Common myeloid progenitor, CD34-positive (primary cell): ENCODE measurements at regions not wholly inside any gene's neighbourhood (a gene's known extent, or its start where the extent isn't known, plus 50 kb on each side); places are given as distances from the start of the nearest gene placed in this dataset.

Source experiments
- CTCF ChIA-PET: fragments of 350-600 bp; sonication (Branson Sonifier 250); formaldehyde crosslinking; loops from one replicate; lab custom pipeline; 2021; ENCODE audit warnings: antibody characterized with exemption; lab: Charles Lee
- POLR2A ChIA-PET: fragments of 350-600 bp; sonication (Branson Sonifier 250); formaldehyde crosslinking; loops from one replicate; lab custom pipeline; 2021; ENCODE audit warnings: antibody characterized with exemption; lab: Charles Lee
- DNase-seq, 3 donors: peaks; one replicate each; pipeline versions ENCODE4 v3.0.0 to v3.0.0-alpha.2; 2013
- H3K27ac ChIP-seq, 2 experiments: 1 replicate in 1 of 2; 2 replicates in 1 of 2; pipeline ENCODE4 v1.7.0; 2013; ENCODE audit warnings: inconsistent platforms in 2 of 2, low read length in 2 of 2, mild to moderate bottlenecking in 2 of 2, low read depth in 1 of 2, moderate library complexity in 1 of 2; ENCODE audit not compliant: severe bottlenecking in 2 of 2, insufficient read depth in 1 of 2, poor library complexity in 1 of 2
- H3K27me3 ChIP-seq, 5 experiments: replicated peaks in 2 of 5; 1 replicate in 3 of 5; 2 replicates in 2 of 5; pipeline versions ENCODE4 v1.6.1 to v1.7.0; 2013; ENCODE audit warnings: low read length in 4 of 5, mild to moderate bottlenecking in 2 of 5, moderate library complexity in 2 of 5, inconsistent platforms in 1 of 5; ENCODE audit not compliant: insufficient read depth in 5 of 5, control insufficient read depth in 4 of 5
- H3K36me3 ChIP-seq, 4 experiments: 1 replicate in 2 of 4; 2 replicates in 2 of 4; pipeline versions ENCODE4 v1.6.1 to v1.7.0; 2013; ENCODE audit warnings: low read length in 3 of 4, control low read depth in 1 of 4, mild to moderate bottlenecking in 1 of 4; ENCODE audit not compliant: control insufficient read depth in 4 of 4, insufficient read depth in 4 of 4
- H3K4me1 ChIP-seq, 4 experiments: 1 replicate in 3 of 4; 2 replicates in 1 of 4; pipeline versions ENCODE4 v1.6.1 to v1.7.1; 2013; ENCODE audit warnings: low read length in 3 of 4, mild to moderate bottlenecking in 3 of 4, control low read depth in 1 of 4, inconsistent platforms in 1 of 4, moderate library complexity in 1 of 4; ENCODE audit not compliant: control insufficient read depth in 4 of 4, insufficient read depth in 4 of 4; ENCODE audit errors: control extremely low read depth in 1 of 4
- H3K4me3 ChIP-seq, 7 experiments: 1 replicate in 4 of 7; 2 replicates in 3 of 7; pipeline versions ENCODE4 v1.5.1 to v1.7.0; 2013; ENCODE audit warnings: mild to moderate bottlenecking in 7 of 7, low read length in 6 of 7, moderate library complexity in 6 of 7, inconsistent platforms in 2 of 7, low read depth in 2 of 7, control low read depth in 1 of 7; ENCODE audit not compliant: insufficient read depth in 4 of 7, control insufficient read depth in 1 of 7; ENCODE audit errors: extremely low read depth in 1 of 7
- H3K9me3 ChIP-seq, 5 experiments: 1 replicate in 4 of 5; 2 replicates in 1 of 5; pipeline versions ENCODE4 v1.6.1 to v1.7.1; 2013; ENCODE audit warnings: low read length in 4 of 5, mild to moderate bottlenecking in 2 of 5, inconsistent platforms in 1 of 5, low read depth in 1 of 5, moderate library complexity in 1 of 5; ENCODE audit not compliant: control insufficient read depth in 4 of 5, insufficient read depth in 2 of 5; ENCODE audit errors: control extremely low read depth in 1 of 5
- WGBS: methylation state at CpG from one replicate; pipeline ENCODE4 v1.1.5; 2013; ENCODE audit not compliant: insufficient coverage; 5-methylcytosine and 5-hydroxymethylcytosine counted together

GRCh38 chr11:80214413-80214812 lies 773.6 kb upstream of the TENM4 start:
- no peak overlapping the region for H3K4me3 ChIP-seq
- CTCF ChIA-PET = no interaction called here
- H3K4me1 ChIP-seq = no peaks in the 10 kb centered on the region

GRCh38 chr11:80211673-80212072 lies 770.8 kb upstream of the TENM4 start:
- no peaks in the 10 kb centered on the region for H3K36me3 ChIP-seq
- peaks cover 0 to 3% (median 0%) of the 10 kb centered on the region in 5 experiments for H3K9me3 ChIP-seq
- 67% methylated on average over 3 of the region's 3 CpGs for WGBS
- H3K4me3 ChIP-seq = no peak overlapping the region
- no peaks in the 10 kb centered on the region for H3K4me1 ChIP-seq
- no peaks in the 10 kb centered on the region for H3K27me3 ChIP-seq
- ChIA-PET CTCF (no interaction called here), POLR2A (interaction anchor here (0.6 to 0.7 kb wide), 2 partner anchors 300 to 430 kb away, joined by 3 to 4 read pairs; no protein-coding TSS in a partner anchor)
- no peak overlapping the region for H3K27ac ChIP-seq
- DNase-seq = no peak

More at GRCh38 chr11:80214413-80214812, 773.6 kb upstream of the TENM4 start:
- no peaks in the 10 kb centered on the region for H3K36me3 ChIP-seq
- H3K27ac ChIP-seq = no peak overlapping the region
- POLR2A ChIA-PET = no interaction called here
- peaks cover 0 to 3% (median 0%) of the 10 kb centered on the region in 5 experiments for H3K9me3 ChIP-seq
- 82% methylated on average over 1 of the region's 2 CpGs for WGBS
- no peak for DNase-seq
- H3K27me3 ChIP-seq = no peaks in the 10 kb centered on the region

- no peak overlapping the region for H3K27ac ChIP-seq
- H3K36me3 ChIP-seq = no peaks in the 10 kb centered on the region
- DNase-seq = no peak
- no peaks in the 10 kb centered on the region for H3K9me3 ChIP-seq
- no peak overlapping the region for H3K4me3 ChIP-seq
- H3K27me3 ChIP-seq = no peaks in the 10 kb centered on the region
- POLR2A ChIA-PET = no interaction called here
- no peaks in the 10 kb centered on the region for H3K4me1 ChIP-seq
- CTCF ChIA-PET = no interaction called here
Observed at GRCh38 chr11:80204021-80204420, 763.2 kb upstream of the TENM4 start.

- Histone ChIP-seq H3K36me3 (no peaks in the 10 kb centered on the region), H3K9me3 (no peaks in the 10 kb centered on the region), H3K4me3 (no peak overlapping the region), H3K27ac (no peak overlapping the region), H3K27me3 (no peaks in the 10 kb centered on the region), H3K4me1 (no peaks in the 10 kb centered on the region)
- DNase-seq = no peak
- POLR2A ChIA-PET = no interaction called here
- 93% methylated on average over 2 of the region's 4 CpGs for WGBS
- CTCF ChIA-PET = no interaction called here
Observed at GRCh38 chr11:80196932-80197554, 756.2 kb upstream of the TENM4 start.

- DNase-seq = no peak
- ChIA-PET POLR2A (interaction anchor here (0.6 kb wide), 1 partner anchor 714 kb away, joined by 5 read pairs; no protein-coding TSS in a partner anchor), CTCF (no interaction called here)
- H3K36me3 ChIP-seq = no peaks in the 10 kb centered on the region
- no peaks in the 10 kb centered on the region for H3K4me1 ChIP-seq
- no peak overlapping the region for H3K27ac ChIP-seq
- no peaks in the 10 kb centered on the region for H3K9me3 ChIP-seq
- H3K4me3 ChIP-seq = no peak overlapping the region
- no peaks in the 10 kb centered on the region for H3K27me3 ChIP-seq
Observed at GRCh38 chr11:80196041-80196440, 755.2 kb upstream of the TENM4 start.

DNA sequence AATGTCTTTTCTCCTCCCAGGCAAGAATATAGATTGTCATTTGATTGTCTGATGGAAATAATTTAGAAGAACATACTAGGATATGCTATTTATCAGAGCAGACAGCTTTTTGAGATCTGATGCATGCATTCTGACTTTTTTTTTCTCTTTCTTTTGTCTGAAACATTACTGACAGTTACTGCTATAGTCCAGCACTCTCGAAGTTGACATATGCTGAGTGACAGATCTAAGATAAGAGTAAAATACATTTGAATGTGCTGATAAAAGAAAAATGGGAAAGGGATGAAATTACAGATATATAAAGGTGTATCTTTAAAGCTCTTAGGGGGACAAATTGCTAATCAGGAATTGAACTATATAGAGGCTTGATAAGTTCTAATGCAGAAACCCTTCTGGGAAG lies 753.8 kb upstream of the TENM4 start:
- no peaks in the 10 kb centered on the region for H3K9me3 ChIP-seq
- H3K36me3 ChIP-seq = no peaks in the 10 kb centered on the region
- no peak for DNase-seq
- POLR2A ChIA-PET = no interaction called here
- H3K4me3 ChIP-seq = no peak overlapping the region
- H3K27me3 ChIP-seq = no peaks in the 10 kb centered on the region
- CTCF ChIA-PET = no interaction called here
- WGBS = no CpG with 5 or more reads among the region's 1 CpG
- no peak overlapping the region for H3K27ac ChIP-seq
- no peaks in the 10 kb centered on the region for H3K4me1 ChIP-seq

DNA sequence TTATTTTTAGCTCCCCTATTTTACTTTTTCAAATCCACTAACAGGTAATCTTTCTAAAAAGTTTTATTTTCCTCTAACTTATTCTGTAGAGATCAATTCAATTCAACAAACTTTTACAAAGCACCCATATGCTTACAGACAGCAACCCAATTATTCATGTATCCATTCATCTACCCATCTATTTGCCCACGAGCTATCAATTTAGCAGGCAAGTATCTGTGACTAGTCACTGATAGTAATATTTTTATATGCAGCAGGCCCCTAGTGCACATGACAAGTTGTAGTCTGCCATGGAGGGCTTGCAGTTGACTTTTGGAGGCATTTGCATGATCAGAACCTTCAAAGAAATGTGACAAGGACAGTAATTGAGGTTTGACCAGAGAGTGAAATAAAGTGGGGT lies 753.2 kb upstream of the TENM4 start:
- ChIA-PET CTCF (no interaction called here), POLR2A (no interaction called here)
- no peak for DNase-seq
- Histone ChIP-seq H3K27me3 (no peaks in the 10 kb centered on the region), H3K4me1 (no peaks in the 10 kb centered on the region), H3K27ac (no peak overlapping the region), H3K9me3 (no peaks in the 10 kb centered on the region), H3K4me3 (no peak overlapping the region), H3K36me3 (no peaks in the 10 kb centered on the region)
- no CpG with 5 or more reads among the region's 1 CpG for WGBS
